H9 (cell line): ENCODE measurements at regions not wholly inside any gene's neighbourhood (a gene's known extent, or its start where the extent isn't known, plus 50 kb on each side); places are given as distances from the start of the nearest gene placed in this dataset.

Source experiments
- DNase-seq: peaks from one replicate; pipeline ENCODE4 v3.0.0-alpha.2; 2017
- H2AFZ ChIP-seq: one replicate; pipeline ENCODE4 v1.6.1; 2013; ENCODE audit warnings: mild to moderate bottlenecking, low read length, control low read depth, moderate library complexity
- H2AK5ac ChIP-seq: 2 replicates; pipeline ENCODE4 v1.6.1; 2013; ENCODE audit warnings: low read length, control low read depth, mixed read lengths; ENCODE audit not compliant: insufficient read length
- H2BK120ac ChIP-seq: one replicate; pipeline ENCODE4 v1.6.1; 2013; ENCODE audit warnings: low read depth, mild to moderate bottlenecking, low read length, control low read depth, inconsistent platforms; ENCODE audit not compliant: poor library complexity, severe bottlenecking
- H2BK12ac ChIP-seq: 2 replicates; pipeline ENCODE4 v1.6.1; 2013; ENCODE audit warnings: low read length, control low read depth, mixed read lengths, low read depth; ENCODE audit not compliant: insufficient read length
- H2BK15ac ChIP-seq: 2 replicates; pipeline ENCODE4 v1.6.1; 2013; ENCODE audit warnings: low read depth, low read length, control low read depth
- H2BK20ac ChIP-seq: one replicate; pipeline ENCODE4 v1.6.1; 2013; ENCODE audit warnings: low read depth, mild to moderate bottlenecking, low read length, control low read depth, inconsistent platforms; ENCODE audit not compliant: poor library complexity, severe bottlenecking
- H2BK5ac ChIP-seq: 2 replicates; pipeline ENCODE4 v1.6.1; 2013; ENCODE audit warnings: low read length, control low read depth, mixed read lengths; ENCODE audit not compliant: insufficient read length
- H3K14ac ChIP-seq: 2 replicates; pipeline ENCODE4 v1.6.1; 2013; ENCODE audit warnings: low read length, control low read depth; ENCODE audit not compliant: insufficient read depth
- H3K18ac ChIP-seq: 2 replicates; pipeline ENCODE4 v1.6.1; 2013; ENCODE audit warnings: low read depth, mild to moderate bottlenecking, mixed read lengths, low read length, control low read depth; ENCODE audit not compliant: insufficient read length
- H3K23ac ChIP-seq: 2 replicates; pipeline ENCODE4 v1.6.1; 2013; ENCODE audit warnings: low read length, control low read depth, mixed read lengths, low read depth; ENCODE audit not compliant: insufficient read length
- H3K23me2 ChIP-seq: 2 replicates; pipeline ENCODE4 v1.6.1; 2013; ENCODE audit warnings: low read depth, mild to moderate bottlenecking, mixed read lengths, low read length, control low read depth; ENCODE audit not compliant: insufficient read length, poor library complexity, severe bottlenecking
- H3K27ac ChIP-seq: 2 replicates; pipeline ENCODE4 v1.5.1; 2013; ENCODE audit warnings: low read length, control low read depth, mixed read lengths, low read depth; ENCODE audit not compliant: insufficient read length
- H3K27me3 ChIP-seq: 2 replicates; pipeline ENCODE4 v1.6.1; 2013; ENCODE audit warnings: low read length, control low read depth, inconsistent platforms; ENCODE audit not compliant: insufficient read depth
- H3K4ac ChIP-seq: 2 replicates; pipeline ENCODE4 v1.6.1; 2013; ENCODE audit warnings: low read depth, mild to moderate bottlenecking, control low read depth, inconsistent platforms, low read length, moderate library complexity
- H3K4me1 ChIP-seq: 2 replicates; pipeline ENCODE4 v1.6.1; 2013; ENCODE audit warnings: low read length, control low read depth, inconsistent platforms; ENCODE audit not compliant: insufficient read depth
- H3K4me2 ChIP-seq: 2 replicates; pipeline ENCODE4 v1.6.1; 2013; ENCODE audit warnings: low read length, control low read depth, mixed read lengths; ENCODE audit not compliant: insufficient read length, insufficient read depth
- H3K56ac ChIP-seq: 2 replicates; pipeline ENCODE4 v1.6.1; 2013; ENCODE audit warnings: low read depth, mild to moderate bottlenecking, mixed read lengths, low read length, control low read depth; ENCODE audit not compliant: insufficient read length
- H3K79me1 ChIP-seq: 2 replicates; pipeline ENCODE4 v1.6.1; 2013; ENCODE audit warnings: low read depth, mild to moderate bottlenecking, moderate library complexity, low read length, control low read depth, inconsistent platforms; ENCODE audit not compliant: insufficient read depth, poor library complexity, severe bottlenecking
- H3K79me2 ChIP-seq: 2 replicates; pipeline ENCODE4 v1.6.1; 2013; ENCODE audit warnings: low read length, control low read depth, inconsistent platforms; ENCODE audit not compliant: insufficient read depth
- H3K9ac ChIP-seq: 2 replicates; pipeline ENCODE4 v1.6.1; 2013; ENCODE audit warnings: low read length, control low read depth, mixed read lengths; ENCODE audit not compliant: insufficient read length; ENCODE audit errors: extremely low read depth
- H3K9me3 ChIP-seq: one replicate; pipeline ENCODE4 v1.6.1; 2013; ENCODE audit warnings: low read depth, low read length, inconsistent platforms; ENCODE audit not compliant: control insufficient read depth
- H3T11ph ChIP-seq: one replicate; pipeline ENCODE4 v1.6.1; 2013; ENCODE audit warnings: mild to moderate bottlenecking, low read length, control low read depth, inconsistent platforms
- H4K20me1 ChIP-seq: one replicate; pipeline ENCODE4 v1.6.1; 2013; ENCODE audit not compliant: control insufficient read depth, insufficient read length, insufficient read depth
- H4K5ac ChIP-seq: 2 replicates; pipeline ENCODE4 v1.6.1; 2013; ENCODE audit warnings: low read depth, mild to moderate bottlenecking, mixed read lengths, low read length, control low read depth; ENCODE audit not compliant: insufficient read length
- H4K8ac ChIP-seq: replicated peaks from 2 replicates; pipeline ENCODE4 v1.6.1; 2013; ENCODE audit warnings: low read length, control low read depth, mixed read lengths, low read depth; ENCODE audit not compliant: insufficient read length
- H4K91ac ChIP-seq: 2 replicates; pipeline ENCODE4 v1.6.1; 2013; ENCODE audit warnings: low read depth, mild to moderate bottlenecking, moderate library complexity, mixed read lengths, low read length, control low read depth; ENCODE audit not compliant: insufficient read length
- H3K27ac Mint-ChIP-seq, 3 experiments: 2 replicates in 2 of 3; 3 replicates in 1 of 3; pipeline ENCODE4 v1.8.0; 2020 to 2021; ENCODE audit warnings: mixed read lengths in 3 of 3, mild to moderate bottlenecking in 1 of 3, moderate library complexity in 1 of 3
- H3K27me3 Mint-ChIP-seq: 2 replicates; pipeline ENCODE4 v1.8.0; 2021; ENCODE audit warnings: low read depth, mild to moderate bottlenecking, moderate library complexity, mixed read lengths
- H3K36me3 Mint-ChIP-seq, 3 experiments: 2 replicates in 2 of 3; 3 replicates in 1 of 3; pipeline ENCODE4 v1.8.0; 2020 to 2021; ENCODE audit warnings: low read depth in 3 of 3, mixed read lengths in 3 of 3; ENCODE audit not compliant: insufficient read depth in 1 of 3
- H3K4me1 Mint-ChIP-seq, 2 experiments: 2 replicates each; pipeline ENCODE4 v1.8.0; 2020; ENCODE audit warnings: mixed read lengths in 2 of 2
- H3K4me3 Mint-ChIP-seq, 2 experiments: 2 replicates in 1 of 2; 3 replicates in 1 of 2; pipeline ENCODE4 v1.8.0; 2020 to 2021; ENCODE audit warnings: mild to moderate bottlenecking in 2 of 2, mixed read lengths in 2 of 2, moderate library complexity in 1 of 2
- H3K9me3 Mint-ChIP-seq, 2 experiments: 2 replicates in 1 of 2; 3 replicates in 1 of 2; pipeline ENCODE4 v1.8.0; 2020; ENCODE audit warnings: mild to moderate bottlenecking in 2 of 2, mixed read lengths in 2 of 2, moderate library complexity in 1 of 2
- TF ChIP-seq, protein P1 (sequence below): fragments of 200-600 bp; sonication (generic); conservative IDR thresholded peaks from 3 replicates; pipeline ENCODE4 v1.8.0; 2021; ENCODE audit warnings: antibody characterized with exemption, mild to moderate bottlenecking

DNA sequence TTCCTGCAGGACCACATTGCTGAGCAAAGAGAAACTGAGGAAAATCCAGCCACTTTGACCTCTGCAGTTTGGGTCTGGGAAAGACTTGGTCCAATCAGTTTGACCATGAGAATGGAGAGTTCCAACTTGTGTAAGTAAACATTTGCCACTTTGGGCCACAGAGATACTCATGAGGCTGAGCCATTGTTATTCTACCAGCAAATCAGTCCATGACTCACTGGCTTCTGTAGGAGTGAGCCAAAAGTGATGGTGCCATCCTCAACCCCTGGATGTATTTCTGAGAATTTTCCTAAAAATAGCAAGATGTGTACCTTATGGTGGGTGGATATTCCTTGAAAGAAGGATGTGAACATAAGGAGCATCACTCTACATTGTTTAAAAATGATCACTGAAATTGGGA, 192.9 kb upstream of the OR4E1 start:
- DNase-seq: no peak
- no peaks in the 10 kb centered on the region for H3K23me2 ChIP-seq
- H3K14ac ChIP-seq: no peak overlapping the region
- H3K79me1 ChIP-seq: no peaks in the 10 kb centered on the region
- no peaks in the 10 kb centered on the region for H3K79me2 ChIP-seq
- no peaks in the 10 kb centered on the region for H3K27me3 ChIP-seq
- H4K5ac ChIP-seq: no peak overlapping the region
- H2AFZ ChIP-seq: peak overlapping the region; percentile 73
- no peaks in the 10 kb centered on the region for H3K4me1 ChIP-seq
- H4K20me1 ChIP-seq: no peaks in the 10 kb centered on the region
- H2BK120ac ChIP-seq: no peak overlapping the region
- Mint-ChIP-seq H3K9me3 (no peaks in the 10 kb centered on the region), H3K27me3 (peaks cover 1% of the 10 kb centered on the region), H3K27ac (no peak overlapping the region), H3K36me3 (no peaks in the 10 kb centered on the region), H3K4me1 (no peaks in the 10 kb centered on the region), H3K4me3 (no peak overlapping the region)
- H3K4ac ChIP-seq: no peak overlapping the region
- H2AK5ac ChIP-seq: no peak overlapping the region
- TF ChIP-seq, protein P1, sequence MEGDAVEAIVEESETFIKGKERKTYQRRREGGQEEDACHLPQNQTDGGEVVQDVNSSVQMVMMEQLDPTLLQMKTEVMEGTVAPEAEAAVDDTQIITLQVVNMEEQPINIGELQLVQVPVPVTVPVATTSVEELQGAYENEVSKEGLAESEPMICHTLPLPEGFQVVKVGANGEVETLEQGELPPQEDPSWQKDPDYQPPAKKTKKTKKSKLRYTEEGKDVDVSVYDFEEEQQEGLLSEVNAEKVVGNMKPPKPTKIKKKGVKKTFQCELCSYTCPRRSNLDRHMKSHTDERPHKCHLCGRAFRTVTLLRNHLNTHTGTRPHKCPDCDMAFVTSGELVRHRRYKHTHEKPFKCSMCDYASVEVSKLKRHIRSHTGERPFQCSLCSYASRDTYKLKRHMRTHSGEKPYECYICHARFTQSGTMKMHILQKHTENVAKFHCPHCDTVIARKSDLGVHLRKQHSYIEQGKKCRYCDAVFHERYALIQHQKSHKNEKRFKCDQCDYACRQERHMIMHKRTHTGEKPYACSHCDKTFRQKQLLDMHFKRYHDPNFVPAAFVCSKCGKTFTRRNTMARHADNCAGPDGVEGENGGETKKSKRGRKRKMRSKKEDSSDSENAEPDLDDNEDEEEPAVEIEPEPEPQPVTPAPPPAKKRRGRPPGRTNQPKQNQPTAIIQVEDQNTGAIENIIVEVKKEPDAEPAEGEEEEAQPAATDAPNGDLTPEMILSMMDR: no peak
- no peak overlapping the region for H3K23ac ChIP-seq
- H2BK5ac ChIP-seq: no peak overlapping the region
- no peak overlapping the region for H3K56ac ChIP-seq
- H3K9me3 ChIP-seq: no peaks in the 10 kb centered on the region
- no peak overlapping the region for H3K4me2 ChIP-seq
- no peak overlapping the region for H2BK12ac ChIP-seq
- no peak overlapping the region for H2BK20ac ChIP-seq
- H4K91ac ChIP-seq: no peak overlapping the region
- no peak overlapping the region for H4K8ac ChIP-seq
- no peak overlapping the region for H2BK15ac ChIP-seq
- no peak overlapping the region for H3T11ph ChIP-seq
- no peak overlapping the region for H3K27ac ChIP-seq
- H3K18ac ChIP-seq: no peak overlapping the region
- H3K9ac ChIP-seq: no peak overlapping the region
